ENCODE measurements at regions not wholly inside any gene's neighbourhood (a gene's known extent, or its start where the extent isn't known, plus 50 kb on each side); places are given as distances from the start of the nearest gene placed in this dataset.

GRCh38 chr1:194233069-194233468, 1046.7 kb upstream of the B3GALT2 start:
- no peaks in the 10 kb centered on the region for H3K79me2 ChIP-seq (ENCODE audit: insufficient read depth, low read length)
- H3K27me3 ChIP-seq (ENCODE audit: insufficient read depth, low read length) = no peaks in the 10 kb centered on the region
- H3K9ac ChIP-seq (ENCODE audit: low read length) = no peak overlapping the region
- no peaks in the 10 kb centered on the region for H3K9me2 ChIP-seq (ENCODE audit: insufficient read depth)
- no peak overlapping the region for H3K27ac ChIP-seq (ENCODE audit: low read depth, low read length)
- ChIA-PET CTCF (no interaction called here), POLR2A (interaction anchor here (0.6 kb wide), 1 partner anchor 1545 kb away, joined by 4 read pairs; no protein-coding TSS in a partner anchor), RAD21 (ENCODE audit: low non-redundant PET in 1 of 2, low total read pairs in 2 of 2, uncharacterized antibody in 2 of 2, unreplicated experiment in 2 of 2) (no interaction called here)
- TF ChIP-seq SRF (IDR thresholded peaks at IDR 0.05; ENCODE audit: low read depth) (no peak), MAX (IDR thresholded peaks at IDR 0.05) (no peak), ZFX (IDR thresholded peaks at IDR 0.05) (no peak), FOSL1 (IDR thresholded peaks at IDR 0.05; ENCODE audit: low read depth) (no peak), EZH2phosphoT487 (IDR thresholded peaks at IDR 0.05; ENCODE audit: borderline replicate concordance) (no peak), TCF7L2 (IDR thresholded peaks at IDR 0.05; ENCODE audit: borderline replicate concordance, extremely low read depth, insufficient read depth, insufficient read length) (no peak), CBX3 (IDR thresholded peaks at IDR 0.05; ENCODE audit: low read depth) (no peak), ZNF274 (IDR thresholded peaks at IDR 0.05; ENCODE audit: low read depth, low read length) (no peak), CTCF (IDR thresholded peaks at IDR 0.05 in 2 of 3, conservative IDR thresholded peaks at IDR 0.05 in 1 of 3; ENCODE audit: borderline replicate concordance in 1 of 3, insufficient read depth in 1 of 3, low read depth in 2 of 3, low read length in 2 of 3) (no peak), POLR2AphosphoS5 (IDR thresholded peaks at IDR 0.05; ENCODE audit: low read depth, low read length) (no peak), EGR1 (IDR thresholded peaks at IDR 0.05; ENCODE audit: low read depth) (no peak)
- H3K4me3 ChIP-seq (replicated peaks in 1 of 2; ENCODE audit: low read depth in 1 of 2, low read length in 2 of 2) = no peak overlapping the region
- H3K4me1 ChIP-seq (ENCODE audit: control insufficient read depth in 1 of 2, insufficient read depth in 2 of 2, low read length in 2 of 2) = no peaks in the 10 kb centered on the region
- no peak overlapping the region for H2AFZ ChIP-seq (ENCODE audit: low read depth, low read length, poor library complexity, severe bottlenecking)
- H3K36me3 ChIP-seq (ENCODE audit: control insufficient read depth in 1 of 2, insufficient read depth in 2 of 2, low read length in 2 of 2) = no peaks in the 10 kb centered on the region
- no peak overlapping the region for H3K4me2 ChIP-seq (ENCODE audit: low read length)
- intact Hi-C loops (cut with micrococcal nuclease) = no loop called here
- H4K20me1 ChIP-seq (ENCODE audit: insufficient read depth) = no peaks in the 10 kb centered on the region
- no peak for DNase-seq (ENCODE audit: low read depth, low spot score)
- BruUV-seq (replicated peaks) = no TSS peak
- H3K9me3 ChIP-seq (ENCODE audit: control insufficient read depth in 1 of 2, insufficient read depth in 1 of 2, low read depth in 1 of 2, low read length in 2 of 2) = no peaks in the 10 kb centered on the region
- ATAC-seq = no peak

Data from HCT116 (cell line).